Mesothelial cell of epicardium (in vitro differentiated cells): ENCODE measurements at regions not wholly inside any gene's neighbourhood (a gene's known extent, or its start where the extent isn't known, plus 50 kb on each side); places are given as distances from the start of the nearest gene placed in this dataset.

ENCODE experiments used
- DNase-seq, 2 experiments: peaks; one replicate each; pipeline ENCODE4 v3.0.0; 2021; ENCODE audit warnings: low spot score in 2 of 2; ENCODE audit not compliant: unreplicated experiment in 2 of 2
- H3K27ac Mint-ChIP-seq: 2 replicates; pipeline ENCODE4 v1.8.0; 2021; ENCODE audit warnings: mixed read lengths
- H3K27me3 Mint-ChIP-seq: 2 replicates; pipeline ENCODE4 v1.8.0; 2021; ENCODE audit warnings: low read depth, mixed read lengths
- H3K36me3 Mint-ChIP-seq: 2 replicates; pipeline ENCODE4 v1.8.0; 2021; ENCODE audit warnings: mixed read lengths
- H3K4me1 Mint-ChIP-seq: 2 replicates; pipeline ENCODE4 v1.8.0; 2021; ENCODE audit warnings: mixed read lengths
- H3K4me3 Mint-ChIP-seq: 2 replicates; pipeline ENCODE4 v1.8.0; 2021; ENCODE audit warnings: mild to moderate bottlenecking, moderate library complexity, mixed read lengths
- H3K9me3 Mint-ChIP-seq: 2 replicates; pipeline ENCODE4 v1.8.0; 2021; ENCODE audit warnings: mixed read lengths
- CTCF ChIP-seq: fragments of 200-600 bp; sonication (generic); IDR thresholded peaks from one replicate; pipeline ENCODE4 v1.5.0; 2021; ENCODE audit warnings: antibody characterized with exemption; ENCODE audit not compliant: unreplicated experiment

DNA sequence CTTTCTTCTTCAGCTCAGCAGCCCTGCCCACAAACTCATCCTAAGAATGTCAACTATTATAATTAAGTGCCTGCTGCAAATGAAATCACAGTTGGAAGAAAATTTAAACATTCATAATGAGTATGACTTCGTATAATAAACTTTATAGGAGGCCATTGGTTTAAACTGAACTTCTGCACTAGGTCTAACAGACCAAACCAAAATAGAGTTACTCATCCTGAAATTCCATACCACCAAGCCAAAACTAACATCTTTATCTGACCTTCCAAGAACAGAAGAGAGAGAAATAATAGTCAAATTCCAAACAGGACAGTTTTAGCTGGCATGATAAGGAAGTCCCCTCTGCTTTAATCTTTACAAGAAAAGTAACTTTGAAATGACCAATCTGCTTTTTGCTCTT is 472.4 kb upstream of the PRMT6 start:
- Mint-ChIP-seq H3K4me3 (no peak overlapping the region), H3K9me3 (peaks cover 35% of the 10 kb centered on the region), H3K4me1 (no peaks in the 10 kb centered on the region), H3K27me3 (no peaks in the 10 kb centered on the region), H3K36me3 (no peaks in the 10 kb centered on the region), H3K27ac (no peak overlapping the region)
- TF ChIP-seq CTCF = no peak
- DNase-seq = no peak

DNA sequence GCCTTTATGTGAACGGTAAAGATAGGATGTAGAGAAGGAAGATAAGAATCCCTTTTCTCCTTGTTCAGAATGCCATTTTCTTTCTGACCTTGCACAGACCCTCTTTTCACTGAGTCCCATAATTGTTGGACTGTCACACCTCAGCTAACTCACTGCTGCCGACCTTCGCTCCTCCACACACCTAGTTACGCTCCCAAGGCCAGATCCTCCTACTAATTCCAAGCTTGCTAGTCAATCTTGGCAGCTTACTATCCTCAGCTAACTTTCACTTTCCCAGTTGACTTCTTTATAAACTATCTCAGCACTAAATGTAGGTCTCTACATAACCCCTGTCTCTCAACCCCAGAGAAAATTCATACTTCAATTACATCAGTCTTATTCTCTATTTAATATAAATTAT is 471.8 kb upstream of the PRMT6 start:
- H3K4me1 Mint-ChIP-seq = no peaks in the 10 kb centered on the region
- no peaks in the 10 kb centered on the region for H3K36me3 Mint-ChIP-seq
- no peak for TF ChIP-seq CTCF
- DNase-seq = no peak
- no peaks in the 10 kb centered on the region for H3K27me3 Mint-ChIP-seq
- H3K4me3 Mint-ChIP-seq = no peak overlapping the region
- no peak overlapping the region for H3K27ac Mint-ChIP-seq
- H3K9me3 Mint-ChIP-seq = peaks cover 33% of the 10 kb centered on the region

DNA sequence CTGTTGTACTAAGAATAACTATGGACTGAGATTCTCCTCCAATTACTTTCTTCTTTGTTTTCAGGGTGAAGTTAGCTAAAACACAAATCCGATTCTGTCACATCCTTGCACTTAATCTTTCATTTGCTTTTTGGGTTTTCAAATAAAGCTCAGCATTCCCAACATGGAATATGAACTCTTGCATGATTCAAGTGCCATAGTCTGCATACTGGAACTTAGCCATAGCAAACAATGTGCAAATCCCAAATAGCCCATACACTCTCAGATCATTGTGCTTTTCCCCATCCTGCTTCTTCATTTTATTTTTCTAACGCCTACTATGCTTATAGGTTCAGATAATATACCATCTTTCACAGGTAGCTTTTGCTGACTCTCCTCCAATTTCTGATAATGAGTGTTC is 455.8 kb upstream of the PRMT6 start:
- no peaks in the 10 kb centered on the region for H3K4me1 Mint-ChIP-seq
- no peak for TF ChIP-seq CTCF
- DNase-seq = no peak

DNA sequence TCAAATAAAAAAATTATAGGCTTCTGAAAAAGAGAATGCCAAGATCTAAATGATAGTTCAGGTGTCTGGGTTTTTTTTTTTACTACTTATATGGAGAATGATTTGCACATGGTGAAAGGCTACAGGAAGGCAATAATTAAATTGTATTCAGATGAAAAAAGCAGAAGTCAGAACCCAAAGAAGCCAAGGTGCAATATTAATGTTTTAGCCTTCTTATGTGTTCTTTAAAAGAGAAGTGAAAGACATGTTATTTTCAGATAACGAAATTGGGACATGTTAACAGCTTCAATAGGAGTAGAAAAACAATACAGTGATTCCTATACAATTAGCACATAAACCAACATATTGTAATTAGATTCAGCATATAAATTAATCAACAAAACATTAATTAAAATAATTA is 452.9 kb upstream of the PRMT6 start:
- no peak overlapping the region for H3K27ac Mint-ChIP-seq
- no peaks in the 10 kb centered on the region for H3K36me3 Mint-ChIP-seq
- H3K4me3 Mint-ChIP-seq = no peak overlapping the region
- no peak for TF ChIP-seq CTCF
- H3K4me1 Mint-ChIP-seq = no peaks in the 10 kb centered on the region
- H3K27me3 Mint-ChIP-seq = no peaks in the 10 kb centered on the region
- DNase-seq = no peak
- no peaks in the 10 kb centered on the region for H3K9me3 Mint-ChIP-seq

More for the DNA sequence above, 455.8 kb upstream of the PRMT6 start:
- Mint-ChIP-seq H3K4me3 (no peak overlapping the region), H3K9me3 (no peaks in the 10 kb centered on the region), H3K27ac (no peak overlapping the region), H3K36me3 (no peaks in the 10 kb centered on the region), H3K27me3 (no peaks in the 10 kb centered on the region)

DNA sequence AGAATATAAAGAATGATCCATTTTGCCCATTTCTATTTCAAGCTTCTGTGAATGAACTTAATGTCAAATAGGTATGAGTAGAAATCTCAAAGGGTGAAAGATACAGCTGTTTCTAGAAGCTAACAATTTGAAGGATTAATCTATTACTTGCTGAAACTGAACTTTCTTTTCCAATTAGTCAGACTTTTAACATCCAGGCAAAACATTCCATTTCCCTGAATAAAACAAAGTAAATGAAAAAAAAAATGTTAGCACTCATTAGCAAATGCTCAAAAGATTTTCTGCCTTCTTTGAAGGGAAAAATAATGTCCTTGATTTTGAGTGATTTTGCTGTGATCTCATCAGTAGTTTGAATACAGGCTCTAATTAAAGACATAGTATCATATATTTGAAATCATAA is 447.6 kb upstream of the PRMT6 start:
- H3K36me3 Mint-ChIP-seq = no peaks in the 10 kb centered on the region
- no peak overlapping the region for H3K4me3 Mint-ChIP-seq
- no peak for DNase-seq
- H3K27me3 Mint-ChIP-seq = no peaks in the 10 kb centered on the region
- H3K27ac Mint-ChIP-seq = no peak overlapping the region
- no peaks in the 10 kb centered on the region for H3K9me3 Mint-ChIP-seq
- no peak for TF ChIP-seq CTCF
- no peaks in the 10 kb centered on the region for H3K4me1 Mint-ChIP-seq

GRCh38 chr1:106613068-106613467 is 443.4 kb upstream of the PRMT6 start:
- no peaks in the 10 kb centered on the region for H3K27me3 Mint-ChIP-seq
- no peak overlapping the region for H3K4me3 Mint-ChIP-seq
- no peaks in the 10 kb centered on the region for H3K36me3 Mint-ChIP-seq
- H3K9me3 Mint-ChIP-seq = no peaks in the 10 kb centered on the region
- DNase-seq = no peak
- H3K27ac Mint-ChIP-seq = no peak overlapping the region
- no peaks in the 10 kb centered on the region for H3K4me1 Mint-ChIP-seq
- no peak for TF ChIP-seq CTCF
